ENCODE measurements at regions not wholly inside any gene's neighbourhood (a gene's known extent, or its start where the extent isn't known, plus 50 kb on each side); places are given as distances from the start of the nearest gene placed in this dataset.
"Not testable (repeated sequence)": the region's sequence is repeated elsewhere in the genome, so short reads cannot be mapped to it uniquely, and the experiment has no call there.

- in situ Hi-C loops (cut with MboI; ENCODE audit: low pct_ligation_motif_present in 1 of 4, low pct_unique_long_range_greater_than_20kb in 1 of 4, low sequenced_read_pairs in 3 of 4) = no loop called here
- intact Hi-C loops (cut with DNase I; ENCODE audit: low total_unique reads) = no loop called here
- Histone ChIP-seq H3K9me3 (no peaks in the 10 kb centered on the region), H3K36me3 (no peaks in the 10 kb centered on the region), H3K4me1 (peaks cover 0 to 12% (median 2%) of the 10 kb centered on the region in 4 donors), H3K27me3 (no peaks in the 10 kb centered on the region), H3K27ac (peak overlapping the region in 1 of 4 donors; percentile 42), H3K4me3 (no peak overlapping the region)
- 44 to 70% methylated on average over 3 to 12 of the region's 12 CpGs for WGBS, 2 donors (ENCODE audit: low coverage in 1 of 2)
- TF ChIP-seq CTCF (IDR thresholded peaks at IDR 0.05) (no peak), POLR2AphosphoS5 (IDR thresholded peaks at IDR 0.05) (peak; percentile 29 to 67 (median 50)), EP300 (IDR thresholded peaks at IDR 0.05; ENCODE audit: low read depth) (no peak)
- DNase-seq = peak; percentile 32
These were observed 139.7 kb downstream of the TSEN15 start for GRCh38 chr1:184191181-184191621.

GRCh38 chr1:184192796-184193195 lies 141.3 kb downstream of the TSEN15 start:
- Histone ChIP-seq H3K36me3 (no peaks in the 10 kb centered on the region), H3K4me1 (peaks cover 0 to 12% (median 2%) of the 10 kb centered on the region in 4 donors), H3K27me3 (no peaks in the 10 kb centered on the region), H3K4me3 (no peak overlapping the region), H3K9me3 (no peaks in the 10 kb centered on the region), H3K27ac (no peak overlapping the region)
- 60 to 79% methylated on average over 1 of the region's 1 CpG for WGBS, 2 donors (ENCODE audit: low coverage in 1 of 2)
- TF ChIP-seq EP300 (IDR thresholded peaks at IDR 0.05; ENCODE audit: low read depth) (no peak), CTCF (IDR thresholded peaks at IDR 0.05) (no peak)
- in situ Hi-C loops (cut with MboI; ENCODE audit: low pct_ligation_motif_present in 1 of 4, low pct_unique_long_range_greater_than_20kb in 1 of 4, low sequenced_read_pairs in 3 of 4) (no loop called here), intact Hi-C loops (cut with DNase I; ENCODE audit: low total_unique reads) (no loop called here)
- DNase-seq = no peak

- in situ Hi-C loops (cut with MboI; ENCODE audit: low pct_ligation_motif_present in 1 of 4, low pct_unique_long_range_greater_than_20kb in 1 of 4, low sequenced_read_pairs in 3 of 4) = no loop called here
- H3K27ac ChIP-seq = no peak overlapping the region
- WGBS, 2 donors (ENCODE audit: low coverage in 1 of 2) = 89 to 100% methylated on average over 1 of the region's 1 CpG
- TF ChIP-seq POLR2A (IDR thresholded peaks at IDR 0.05) = no peak
- no peak for TF ChIP-seq EP300 (IDR thresholded peaks at IDR 0.05; ENCODE audit: low read depth)
- no peak for TF ChIP-seq CTCF (IDR thresholded peaks at IDR 0.05)
- TF ChIP-seq POLR2AphosphoS5 (IDR thresholded peaks at IDR 0.05) = no peak
- peaks cover 0 to 12% (median 2%) of the 10 kb centered on the region in 4 donors for H3K4me1 ChIP-seq
- no peaks in the 10 kb centered on the region for H3K36me3 ChIP-seq
- no peaks in the 10 kb centered on the region for H3K27me3 ChIP-seq
- DNase-seq = no peak
- intact Hi-C loops (cut with DNase I; ENCODE audit: low total_unique reads) = no loop called here
- no peak overlapping the region for H3K4me3 ChIP-seq
- no peaks in the 10 kb centered on the region for H3K9me3 ChIP-seq
These were observed 141.9 kb downstream of the TSEN15 start for GRCh38 chr1:184193451-184193850.

- H3K36me3 ChIP-seq = no peaks in the 10 kb centered on the region
- intact Hi-C loops (cut with DNase I; ENCODE audit: low total_unique reads) = no loop called here
- DNase-seq = no peak
- 80 to 81% methylated on average over 2 of the region's 2 CpGs for WGBS, 2 donors (ENCODE audit: low coverage in 1 of 2)
- H3K9me3 ChIP-seq = no peaks in the 10 kb centered on the region
- in situ Hi-C loops (cut with MboI; ENCODE audit: low pct_ligation_motif_present in 1 of 4, low pct_unique_long_range_greater_than_20kb in 1 of 4, low sequenced_read_pairs in 3 of 4) = no loop called here
- H3K27ac ChIP-seq = no peak overlapping the region
- TF ChIP-seq POLR2AphosphoS5 (IDR thresholded peaks at IDR 0.05) (no peak), POLR2A (IDR thresholded peaks at IDR 0.05) (no peak), EP300 (IDR thresholded peaks at IDR 0.05; ENCODE audit: low read depth) (no peak)
- H3K4me3 ChIP-seq = no peak overlapping the region
- no peaks in the 10 kb centered on the region for H3K27me3 ChIP-seq
- peaks cover 0 to 12% (median 2%) of the 10 kb centered on the region in 4 donors for H3K4me1 ChIP-seq
These were observed 142.7 kb downstream of the TSEN15 start for GRCh38 chr1:184194236-184194635.

- 84 to 89% methylated on average over 1 to 2 of the region's 2 CpGs for WGBS, 2 donors (ENCODE audit: low coverage in 1 of 2)
- H3K36me3 ChIP-seq; H3K27ac ChIP-seq; intact Hi-C loops (cut with DNase I; ENCODE audit: low total_unique reads); H3K4me3 ChIP-seq; DNase-seq; H3K9me3 ChIP-seq; H3K27me3 ChIP-seq; in situ Hi-C loops (cut with MboI; ENCODE audit: low pct_ligation_motif_present in 1 of 4, low pct_unique_long_range_greater_than_20kb in 1 of 4, low sequenced_read_pairs in 3 of 4): not testable (repeated sequence)
- H3K4me1 ChIP-seq = peaks cover 0 to 11% (median 2%) of the 10 kb centered on the region in 4 donors
These were observed 144.2 kb downstream of the TSEN15 start for GRCh38 chr1:184195722-184196121.
